ENCODE measurements at regions not wholly inside any gene's neighbourhood (a gene's known extent, or its start where the extent isn't known, plus 50 kb on each side); places are given as distances from the start of the nearest gene placed in this dataset.

DNA sequence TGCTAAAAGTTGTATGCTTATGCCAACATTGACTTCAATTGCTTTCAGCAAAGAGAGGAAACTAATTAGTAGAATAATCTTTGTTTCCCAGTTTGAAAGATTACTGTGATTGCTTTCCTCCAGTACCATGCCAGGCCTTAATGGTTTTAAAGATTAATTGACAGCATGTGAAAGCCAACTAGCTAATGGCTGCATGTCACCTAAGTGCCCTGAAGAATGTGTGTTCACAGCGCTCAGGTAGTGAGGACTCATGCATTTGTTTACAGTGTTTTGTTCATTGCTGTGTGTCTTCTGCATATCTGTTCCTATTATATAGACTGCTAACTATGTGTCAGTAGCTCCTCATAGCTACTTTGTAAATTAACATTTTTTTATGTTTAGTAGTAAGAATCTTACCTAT is 335.6 kb downstream of the LRRIQ3 start:
- TF ChIP-seq, protein P1, sequence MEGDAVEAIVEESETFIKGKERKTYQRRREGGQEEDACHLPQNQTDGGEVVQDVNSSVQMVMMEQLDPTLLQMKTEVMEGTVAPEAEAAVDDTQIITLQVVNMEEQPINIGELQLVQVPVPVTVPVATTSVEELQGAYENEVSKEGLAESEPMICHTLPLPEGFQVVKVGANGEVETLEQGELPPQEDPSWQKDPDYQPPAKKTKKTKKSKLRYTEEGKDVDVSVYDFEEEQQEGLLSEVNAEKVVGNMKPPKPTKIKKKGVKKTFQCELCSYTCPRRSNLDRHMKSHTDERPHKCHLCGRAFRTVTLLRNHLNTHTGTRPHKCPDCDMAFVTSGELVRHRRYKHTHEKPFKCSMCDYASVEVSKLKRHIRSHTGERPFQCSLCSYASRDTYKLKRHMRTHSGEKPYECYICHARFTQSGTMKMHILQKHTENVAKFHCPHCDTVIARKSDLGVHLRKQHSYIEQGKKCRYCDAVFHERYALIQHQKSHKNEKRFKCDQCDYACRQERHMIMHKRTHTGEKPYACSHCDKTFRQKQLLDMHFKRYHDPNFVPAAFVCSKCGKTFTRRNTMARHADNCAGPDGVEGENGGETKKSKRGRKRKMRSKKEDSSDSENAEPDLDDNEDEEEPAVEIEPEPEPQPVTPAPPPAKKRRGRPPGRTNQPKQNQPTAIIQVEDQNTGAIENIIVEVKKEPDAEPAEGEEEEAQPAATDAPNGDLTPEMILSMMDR (IDR thresholded peaks at IDR 0.05; ENCODE audit: low read length, missing control alignments) = no peak
- no peak for DNase-seq (ENCODE audit: low read depth)
- H3K4me3 ChIP-seq (replicated peaks; ENCODE audit: low read depth, low read length) = no peak overlapping the region

DNA sequence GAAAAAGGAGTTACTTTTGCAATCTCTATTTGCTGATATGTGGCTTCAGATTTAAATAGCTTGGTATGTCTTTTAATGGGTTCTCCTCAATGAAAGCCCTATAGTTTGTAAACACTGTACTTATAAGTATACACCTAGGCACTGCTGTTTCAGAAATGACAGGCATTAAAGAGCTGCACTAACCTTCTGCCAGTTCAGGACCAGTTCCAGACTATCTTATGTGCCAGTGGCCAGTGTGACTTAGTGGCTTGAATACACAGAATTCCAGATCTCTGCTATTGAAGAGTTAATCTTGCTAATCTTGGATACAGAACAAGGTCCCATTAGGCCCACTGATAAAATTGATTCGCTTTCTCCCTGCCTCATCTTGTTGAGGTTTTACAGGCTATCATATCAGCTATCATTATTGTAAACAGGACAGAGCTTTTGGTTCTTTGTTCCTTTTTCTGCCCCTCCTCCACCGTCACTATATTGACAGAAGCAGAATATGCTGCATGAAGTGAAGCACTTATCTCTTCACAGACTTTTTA is 337.5 kb downstream of the LRRIQ3 start:
- no peak overlapping the region for H3K4me3 ChIP-seq (replicated peaks; ENCODE audit: low read depth, low read length)
- DNase-seq (ENCODE audit: low read depth) = no peak
- TF ChIP-seq, protein P1 (IDR thresholded peaks at IDR 0.05; ENCODE audit: low read length, missing control alignments) = no peak

DNA sequence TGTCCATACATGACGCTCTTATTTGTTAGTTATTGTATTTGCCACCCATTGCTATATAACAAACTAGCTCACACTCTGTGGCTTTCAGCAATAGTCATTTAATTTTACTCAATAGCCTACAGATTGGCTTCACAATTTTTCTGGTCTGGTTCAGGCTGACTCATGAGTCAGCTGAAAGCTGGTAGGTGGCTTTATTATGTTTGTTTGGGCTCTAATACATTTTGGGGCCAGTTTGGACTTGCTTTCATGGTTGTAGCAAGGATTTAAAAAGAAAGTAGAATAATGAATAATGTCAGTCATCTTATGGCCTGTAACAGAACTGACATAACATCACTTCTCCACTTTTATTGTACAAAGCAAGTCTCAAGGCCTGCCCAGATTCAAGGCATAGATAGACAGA is 338.7 kb downstream of the LRRIQ3 start:
- H3K4me3 ChIP-seq (replicated peaks; ENCODE audit: low read depth, low read length) = no peak overlapping the region
- TF ChIP-seq, protein P1 (IDR thresholded peaks at IDR 0.05; ENCODE audit: low read length, missing control alignments) = no peak
- no peak for DNase-seq (ENCODE audit: low read depth)

DNA sequence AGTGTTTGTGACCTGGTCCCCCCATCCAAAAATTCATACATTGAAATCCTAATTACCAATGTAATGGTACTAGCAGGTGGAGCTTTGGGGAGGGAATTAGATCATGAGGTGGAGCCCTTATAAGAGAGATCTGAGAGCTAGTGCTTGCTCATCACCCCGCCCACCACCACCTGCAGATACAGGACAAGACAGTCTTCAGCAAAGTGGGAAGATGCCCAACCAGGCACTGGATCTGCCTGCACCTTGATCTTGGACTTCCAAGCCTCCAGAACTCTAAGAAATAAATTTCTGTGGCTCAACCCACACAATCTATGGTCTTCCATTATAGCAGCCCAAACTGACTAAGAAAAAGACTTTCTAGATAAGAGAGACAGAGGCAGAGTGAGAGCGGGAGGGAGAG is 343.4 kb downstream of the LRRIQ3 start:
- no peak for DNase-seq (ENCODE audit: low read depth)
- TF ChIP-seq, protein P1 (IDR thresholded peaks at IDR 0.05; ENCODE audit: low read length, missing control alignments) = no peak
- no peak overlapping the region for H3K4me3 ChIP-seq (replicated peaks; ENCODE audit: low read depth, low read length)

DNA sequence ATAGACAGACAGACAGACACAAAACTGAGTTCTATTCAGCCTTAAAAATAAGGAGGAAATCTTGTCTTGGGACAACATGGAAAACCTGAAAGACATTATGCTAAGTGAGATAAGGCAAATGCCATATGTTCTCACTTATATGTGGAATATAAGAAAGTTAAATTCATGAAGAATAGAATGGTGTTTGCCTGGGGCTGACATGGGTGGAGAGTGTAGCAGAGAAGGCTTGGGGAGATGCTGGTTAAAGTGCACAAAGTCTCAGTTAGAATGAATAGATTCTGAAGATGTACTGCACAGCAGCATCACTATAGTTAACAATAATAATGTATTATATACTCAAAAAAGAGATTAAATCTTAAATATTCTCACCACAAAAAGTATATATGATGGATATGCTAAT is 355.5 kb downstream of the LRRIQ3 start:
- TF ChIP-seq, protein P1 (IDR thresholded peaks at IDR 0.05; ENCODE audit: low read length, missing control alignments) = no peak
- H3K4me3 ChIP-seq (replicated peaks; ENCODE audit: low read depth, low read length) = no peak overlapping the region
- DNase-seq (ENCODE audit: low read depth) = no peak

DNA sequence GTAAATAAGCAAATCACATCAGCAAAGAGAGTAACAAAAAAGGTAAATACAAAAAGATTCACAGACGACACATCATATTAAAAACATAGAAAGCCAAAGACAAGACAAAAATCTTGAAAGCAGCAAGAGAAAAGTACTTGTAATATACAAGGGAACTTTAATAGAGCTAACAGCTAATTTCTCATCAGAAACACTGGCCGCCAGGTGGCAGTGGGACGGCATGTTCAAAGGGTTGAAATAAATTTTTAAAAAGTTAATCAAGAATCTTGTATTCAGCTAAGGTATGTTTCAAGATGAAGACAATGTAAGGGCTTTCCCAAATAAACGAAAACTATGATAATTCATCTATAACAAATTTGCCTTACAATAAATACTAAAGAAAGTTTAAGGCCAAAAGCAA is 358.1 kb downstream of the LRRIQ3 start:
- TF ChIP-seq, protein P1 (IDR thresholded peaks at IDR 0.05; ENCODE audit: low read length, missing control alignments) = peak; percentile 22
- H3K4me3 ChIP-seq (replicated peaks; ENCODE audit: low read depth, low read length) = no peak overlapping the region
- DNase-seq (ENCODE audit: low read depth) = peak; percentile 9

Measured in fibroblast of pulmonary artery (primary cell).